ENCODE measurements at regions not wholly inside any gene's neighbourhood (a gene's known extent, or its start where the extent isn't known, plus 50 kb on each side); places are given as distances from the start of the nearest gene placed in this dataset.

DNA sequence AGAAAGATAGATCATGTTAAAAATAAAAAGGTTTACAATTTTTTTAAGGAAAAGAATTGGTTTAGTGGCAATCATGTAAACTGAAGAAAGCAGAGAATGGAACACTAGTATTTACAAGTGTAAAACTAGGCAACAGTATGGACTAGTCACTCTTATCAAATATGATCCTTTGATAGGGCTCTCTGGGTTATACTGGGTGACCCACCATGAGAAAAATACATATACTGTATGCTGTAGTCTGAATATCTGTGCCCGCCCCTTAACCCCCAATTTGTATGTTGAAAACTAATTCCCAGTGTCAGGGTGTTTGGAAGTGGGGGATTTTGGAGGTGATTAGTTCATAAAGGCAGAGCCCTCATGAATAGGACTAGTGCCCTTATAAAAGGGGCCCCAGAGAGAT lies 236.8 kb upstream of the TARS1 start:
- TF ChIP-seq CTCF (IDR thresholded peaks at IDR 0.05; ENCODE audit: low read length) = no peak
- TF ChIP-seq EZH2 (optimal IDR thresholded peaks at IDR 0.05; ENCODE audit: low read depth, low read length) = no peak
- TF ChIP-seq EZH2phosphoT487 (IDR thresholded peaks at IDR 0.05; ENCODE audit: low read length) = no peak
